ENCODE measurements at regions not wholly inside any gene's neighbourhood (a gene's known extent, or its start where the extent isn't known, plus 50 kb on each side); places are given as distances from the start of the nearest gene placed in this dataset.

DNA sequence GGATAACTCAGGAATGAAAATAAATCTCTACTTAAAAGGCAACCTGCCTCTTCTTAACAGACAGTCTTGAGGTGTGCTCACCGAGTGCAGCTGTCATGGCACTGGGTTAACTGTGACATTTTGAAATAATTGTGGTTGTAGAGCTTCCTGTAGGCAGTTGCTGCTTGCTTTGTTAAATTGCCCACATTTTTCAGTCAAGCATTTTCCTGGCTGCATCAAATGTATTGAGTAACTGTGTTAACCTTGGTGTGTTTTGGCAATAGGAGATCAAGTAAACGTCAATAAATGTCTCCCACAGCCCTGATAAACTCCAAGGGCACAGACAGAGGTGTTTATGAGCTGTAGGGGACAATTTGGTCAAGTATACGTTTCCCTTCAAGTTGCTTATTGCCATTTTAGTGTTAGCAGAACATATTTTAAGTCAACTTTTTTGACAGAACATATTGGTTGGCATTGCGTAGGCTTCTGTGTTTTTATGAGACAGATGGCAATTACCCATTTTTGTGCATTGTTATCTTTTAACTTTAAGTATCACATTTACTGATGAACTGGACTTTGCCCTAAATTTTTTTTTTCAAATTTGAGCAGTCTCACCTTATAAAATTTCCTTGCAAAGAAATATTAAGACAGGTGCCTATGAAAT, 527.4 kb downstream of the C4orf33 start:
- TF ChIP-seq EZH2 (IDR thresholded peaks at IDR 0.05; ENCODE audit: borderline replicate concordance, control insufficient read depth, low read depth, low read length) (no peak), FOXK2 (IDR thresholded peaks at IDR 0.05) (no peak), CTCF (IDR thresholded peaks at IDR 0.05 in 2 of 3, conservative IDR thresholded peaks at IDR 0.05 in 1 of 3; ENCODE audit: control insufficient read depth in 2 of 3, extremely low read depth in 1 of 3, insufficient read depth in 1 of 3, low read depth in 3 of 3, low read length in 3 of 3) (no peak)
- TF ChIP-seq, protein P1, sequence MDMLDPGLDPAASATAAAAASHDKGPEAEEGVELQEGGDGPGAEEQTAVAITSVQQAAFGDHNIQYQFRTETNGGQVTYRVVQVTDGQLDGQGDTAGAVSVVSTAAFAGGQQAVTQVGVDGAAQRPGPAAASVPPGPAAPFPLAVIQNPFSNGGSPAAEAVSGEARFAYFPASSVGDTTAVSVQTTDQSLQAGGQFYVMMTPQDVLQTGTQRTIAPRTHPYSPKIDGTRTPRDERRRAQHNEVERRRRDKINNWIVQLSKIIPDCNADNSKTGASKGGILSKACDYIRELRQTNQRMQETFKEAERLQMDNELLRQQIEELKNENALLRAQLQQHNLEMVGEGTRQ (IDR thresholded peaks at IDR 0.05; ENCODE audit: borderline replicate concordance, low read depth, low read length): no peak

All from GM12878 (cell line).